ENCODE measurements at regions not wholly inside any gene's neighbourhood (a gene's known extent, or its start where the extent isn't known, plus 50 kb on each side); places are given as distances from the start of the nearest gene placed in this dataset.

- DNase-seq (ENCODE audit: insufficient read length, low spot score) = no peak
- FAIRE-seq = no peak
- no peak for TF ChIP-seq CTCF (IDR thresholded peaks at IDR 0.05; ENCODE audit: insufficient read depth, missing control alignments)
Observed at GRCh38 chr2:42942990-42943493, 150.7 kb upstream of the HAAO start.

GRCh38 chr2:42942214-42942989 is 150.0 kb upstream of the HAAO start:
- TF ChIP-seq CTCF (IDR thresholded peaks at IDR 0.05; ENCODE audit: insufficient read depth, missing control alignments) = no peak
- no peak for DNase-seq (ENCODE audit: insufficient read length, low spot score)
- no peak for FAIRE-seq

DNA sequence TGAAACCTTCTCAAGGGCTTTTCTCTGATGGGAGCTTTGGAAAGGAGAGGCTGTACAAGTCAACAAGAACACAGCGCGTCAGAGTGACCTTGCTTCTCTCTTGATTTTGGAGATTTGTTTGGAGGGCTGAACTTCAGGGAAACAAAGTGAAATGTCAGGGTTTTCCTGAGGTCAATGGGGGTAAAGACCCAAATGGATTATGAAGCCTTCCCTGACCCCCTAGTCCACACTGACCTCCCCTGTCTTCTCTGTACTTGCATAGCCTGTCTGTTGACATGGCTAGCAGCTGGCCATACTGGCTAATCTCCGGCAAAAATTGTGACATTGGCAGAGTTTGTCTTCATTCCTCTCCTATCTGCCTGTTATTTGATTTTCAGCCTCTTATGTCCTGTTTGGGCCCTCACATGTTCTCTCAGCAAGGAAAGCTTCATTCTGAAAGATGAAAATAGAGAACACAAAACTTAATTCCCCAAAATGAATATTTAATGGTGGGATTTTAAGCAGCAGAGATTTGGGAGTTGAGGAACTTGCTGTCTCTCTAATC is 149.3 kb upstream of the HAAO start:
- FAIRE-seq (no peak), DNase-seq (ENCODE audit: insufficient read length, low spot score) (no peak)
- no peak for TF ChIP-seq CTCF (IDR thresholded peaks at IDR 0.05; ENCODE audit: insufficient read depth, missing control alignments)

- FAIRE-seq = no peak
- no peak for TF ChIP-seq CTCF (IDR thresholded peaks at IDR 0.05; ENCODE audit: insufficient read depth, missing control alignments)
Observed at GRCh38 chr2:42939411-42940206, 147.2 kb upstream of the HAAO start.

DNA sequence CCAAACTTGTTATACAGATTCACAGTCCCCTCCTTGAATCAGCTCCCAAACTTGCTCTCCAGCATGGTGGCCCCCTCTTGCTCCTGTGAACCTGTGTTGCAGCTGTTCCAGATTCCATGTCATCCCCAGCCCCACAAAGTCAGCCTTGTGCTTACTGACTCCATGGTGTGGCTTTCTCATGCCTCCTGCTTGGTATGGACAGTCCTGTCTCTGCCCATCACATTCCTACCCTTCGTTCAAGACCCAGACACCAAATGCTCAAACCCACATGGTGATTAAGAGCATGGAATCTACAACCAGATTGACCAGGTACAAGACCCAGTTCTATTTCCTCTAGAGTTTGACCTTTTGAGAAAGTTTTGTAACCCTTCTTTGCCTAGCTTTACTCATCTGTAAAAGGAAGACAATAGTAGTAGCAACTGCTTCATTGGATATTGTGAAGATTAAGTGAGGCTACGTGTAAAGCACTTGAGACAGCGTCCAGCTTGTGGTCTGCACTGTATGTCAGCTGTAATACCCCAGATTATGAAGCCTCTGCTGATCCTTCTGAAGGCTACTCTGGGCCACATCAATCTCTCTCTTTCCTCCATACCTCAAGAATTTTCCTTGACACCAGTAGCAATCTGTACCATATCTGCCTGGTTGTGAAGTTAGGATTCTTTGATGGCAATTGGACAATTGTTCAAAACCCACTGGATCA is 146.4 kb upstream of the HAAO start:
- DNase-seq (ENCODE audit: insufficient read length, low spot score) (no peak), FAIRE-seq (no peak)
- no peak for TF ChIP-seq CTCF (IDR thresholded peaks at IDR 0.05; ENCODE audit: insufficient read depth, missing control alignments)

More at GRCh38 chr2:42939411-42940206, 147.2 kb upstream of the HAAO start:
- no peak for DNase-seq (ENCODE audit: insufficient read length, low spot score)

DNA sequence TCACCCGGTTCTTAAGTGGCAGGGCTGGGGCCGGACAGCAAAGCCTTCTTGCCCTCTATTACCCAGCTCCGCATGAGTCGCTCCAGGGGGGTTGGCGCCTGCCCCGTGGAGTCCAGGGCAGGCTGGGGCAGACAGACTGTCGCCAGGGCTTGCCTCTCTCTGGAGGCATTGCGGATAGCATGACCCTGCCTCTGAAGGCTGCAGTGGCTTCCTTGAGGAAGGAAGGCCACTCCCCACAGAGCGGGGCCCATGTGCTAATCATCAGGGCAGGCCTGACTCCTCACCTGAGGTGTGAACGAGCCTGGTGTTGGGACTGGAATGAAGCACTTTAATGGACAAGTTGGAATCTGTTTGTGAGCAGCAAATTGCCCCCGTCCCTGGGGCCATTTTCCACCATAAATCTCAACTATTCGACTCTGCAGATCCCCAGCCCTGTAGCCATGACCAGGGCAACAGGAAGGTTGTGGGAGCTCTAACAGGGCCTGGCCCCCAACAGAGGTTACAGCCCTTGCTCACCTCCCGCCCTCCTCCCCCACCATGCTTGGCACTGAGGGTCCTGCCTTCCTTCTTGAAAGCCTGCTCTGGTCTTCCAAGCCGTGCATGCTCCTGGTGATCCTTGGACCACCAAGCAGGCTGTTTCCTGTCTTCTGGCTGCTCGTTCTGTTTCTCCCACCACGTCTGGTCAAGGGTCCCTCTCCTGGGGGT is 144.9 kb upstream of the HAAO start:
- DNase-seq (ENCODE audit: insufficient read length, low spot score) (no peak), FAIRE-seq (no peak)
- no peak for TF ChIP-seq CTCF (IDR thresholded peaks at IDR 0.05; ENCODE audit: insufficient read depth, missing control alignments)
